ENCODE measurements at regions not wholly inside any gene's neighbourhood (a gene's known extent, or its start where the extent isn't known, plus 50 kb on each side); places are given as distances from the start of the nearest gene placed in this dataset.

DNA sequence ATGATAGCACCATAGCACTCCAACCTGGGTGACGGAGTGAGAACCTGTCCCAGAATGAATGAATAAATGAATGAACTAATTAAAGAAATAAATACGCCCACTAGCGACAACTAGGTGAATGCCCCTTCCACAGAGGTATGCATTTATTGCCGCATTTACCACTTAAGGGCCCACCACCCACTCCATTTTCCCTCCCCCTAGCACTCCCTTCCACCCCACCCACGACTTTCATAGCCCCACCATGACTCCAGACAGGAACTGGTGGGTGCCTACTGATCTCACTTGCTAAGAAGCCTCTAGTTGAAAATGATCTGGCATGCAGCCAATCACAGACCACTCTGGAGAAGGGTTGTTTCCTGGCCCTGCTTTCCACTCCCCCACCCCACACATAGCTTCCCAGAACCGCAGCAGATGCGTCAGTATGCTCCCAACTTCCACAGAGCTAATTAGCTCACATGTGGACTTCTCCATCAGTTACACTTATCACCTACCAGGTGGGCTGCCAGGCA lies 167.6 kb downstream of the WT1 start:
- no peak for DNase-seq (ENCODE audit: low spot score)
- Histone ChIP-seq H3K27me3 (no peaks in the 10 kb centered on the region), H3K4me1 (no peaks in the 10 kb centered on the region), H3K36me3 (no peaks in the 10 kb centered on the region), H3K27ac (no peak overlapping the region), H3K9me3 (no peaks in the 10 kb centered on the region), H3K4me3 (no peak overlapping the region)
- TF ChIP-seq, protein P1, sequence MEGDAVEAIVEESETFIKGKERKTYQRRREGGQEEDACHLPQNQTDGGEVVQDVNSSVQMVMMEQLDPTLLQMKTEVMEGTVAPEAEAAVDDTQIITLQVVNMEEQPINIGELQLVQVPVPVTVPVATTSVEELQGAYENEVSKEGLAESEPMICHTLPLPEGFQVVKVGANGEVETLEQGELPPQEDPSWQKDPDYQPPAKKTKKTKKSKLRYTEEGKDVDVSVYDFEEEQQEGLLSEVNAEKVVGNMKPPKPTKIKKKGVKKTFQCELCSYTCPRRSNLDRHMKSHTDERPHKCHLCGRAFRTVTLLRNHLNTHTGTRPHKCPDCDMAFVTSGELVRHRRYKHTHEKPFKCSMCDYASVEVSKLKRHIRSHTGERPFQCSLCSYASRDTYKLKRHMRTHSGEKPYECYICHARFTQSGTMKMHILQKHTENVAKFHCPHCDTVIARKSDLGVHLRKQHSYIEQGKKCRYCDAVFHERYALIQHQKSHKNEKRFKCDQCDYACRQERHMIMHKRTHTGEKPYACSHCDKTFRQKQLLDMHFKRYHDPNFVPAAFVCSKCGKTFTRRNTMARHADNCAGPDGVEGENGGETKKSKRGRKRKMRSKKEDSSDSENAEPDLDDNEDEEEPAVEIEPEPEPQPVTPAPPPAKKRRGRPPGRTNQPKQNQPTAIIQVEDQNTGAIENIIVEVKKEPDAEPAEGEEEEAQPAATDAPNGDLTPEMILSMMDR (IDR thresholded peaks at IDR 0.05): no peak

DNA sequence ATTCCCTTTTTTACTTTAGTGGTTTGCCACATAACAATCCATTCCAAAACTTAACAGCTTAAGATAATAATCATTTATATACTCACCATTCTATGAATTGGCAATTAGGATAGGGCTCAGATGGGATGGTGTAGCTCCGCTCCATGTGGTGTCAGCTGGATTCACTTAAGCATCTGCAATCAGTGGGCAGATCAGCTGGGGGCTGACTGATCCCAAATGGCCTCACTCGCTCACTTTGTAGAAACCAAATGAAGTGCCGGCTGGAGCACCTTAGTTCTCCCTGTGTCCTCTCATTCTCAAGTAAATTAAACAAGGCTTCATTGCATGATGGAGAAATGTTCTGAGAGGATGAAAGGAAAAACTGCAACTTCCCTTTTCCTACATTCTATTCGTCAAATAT lies 161.4 kb downstream of the WT1 start:
- Histone ChIP-seq H3K27ac (no peak overlapping the region), H3K4me1 (no peaks in the 10 kb centered on the region), H3K4me3 (no peak overlapping the region), H3K9me3 (no peaks in the 10 kb centered on the region), H3K27me3 (no peaks in the 10 kb centered on the region), H3K36me3 (no peaks in the 10 kb centered on the region)
- TF ChIP-seq, protein P1 (IDR thresholded peaks at IDR 0.05): no peak
- no peak for DNase-seq (ENCODE audit: low spot score)

DNA sequence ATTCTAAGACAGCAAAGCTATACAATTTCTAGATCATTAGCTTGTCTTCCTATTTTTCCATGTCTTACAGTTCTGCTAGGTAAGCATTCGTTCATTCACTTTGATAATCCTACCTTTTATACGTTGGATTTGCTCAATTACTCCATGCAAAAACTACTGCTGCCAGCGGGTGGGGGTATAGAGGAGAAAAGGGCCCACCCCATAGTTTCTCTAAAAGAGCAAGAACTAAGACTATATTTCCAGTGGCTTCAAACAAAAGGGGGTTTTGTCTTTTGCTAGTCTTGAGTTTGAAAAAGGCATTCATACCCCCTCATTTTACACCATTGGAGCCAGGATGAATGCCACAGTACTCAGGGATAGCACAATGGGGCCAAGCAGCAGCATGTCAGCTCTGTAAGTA lies 155.7 kb downstream of the WT1 start:
- H3K4me3 ChIP-seq: no peak overlapping the region
- peaks cover 0 to 10% of the 10 kb centered on the region in 2 donors for H3K9me3 ChIP-seq
- H3K36me3 ChIP-seq: no peaks in the 10 kb centered on the region
- DNase-seq (ENCODE audit: low spot score): no peak
- H3K27me3 ChIP-seq: no peaks in the 10 kb centered on the region
- H3K4me1 ChIP-seq: no peaks in the 10 kb centered on the region
- no peak overlapping the region for H3K27ac ChIP-seq
- TF ChIP-seq, protein P1 (IDR thresholded peaks at IDR 0.05): no peak

DNA sequence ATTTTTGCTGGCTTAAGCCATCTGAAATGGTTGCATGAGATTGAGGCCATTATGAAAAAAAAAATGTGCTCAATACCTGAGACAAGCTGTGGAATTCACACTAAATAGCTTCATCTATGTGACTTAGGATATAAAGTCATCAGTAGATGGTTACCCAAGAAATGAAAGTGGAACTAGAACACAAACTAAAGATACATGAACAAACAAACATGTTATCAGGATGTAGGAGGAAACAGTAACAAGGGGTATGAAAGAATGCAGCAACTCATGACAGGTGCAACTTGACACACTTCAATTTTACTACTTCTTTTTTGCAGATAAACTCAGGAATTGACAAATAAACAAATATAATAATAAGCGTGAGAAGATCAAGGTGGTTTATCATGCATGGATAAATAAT lies 155.0 kb downstream of the WT1 start:
- Histone ChIP-seq H3K27ac (no peak overlapping the region), H3K27me3 (no peaks in the 10 kb centered on the region), H3K4me3 (no peak overlapping the region), H3K36me3 (no peaks in the 10 kb centered on the region), H3K9me3 (peaks cover 0 to 10% of the 10 kb centered on the region in 2 donors), H3K4me1 (no peaks in the 10 kb centered on the region)
- TF ChIP-seq, protein P1 (IDR thresholded peaks at IDR 0.05): no peak
- DNase-seq (ENCODE audit: low spot score): no peak

DNA sequence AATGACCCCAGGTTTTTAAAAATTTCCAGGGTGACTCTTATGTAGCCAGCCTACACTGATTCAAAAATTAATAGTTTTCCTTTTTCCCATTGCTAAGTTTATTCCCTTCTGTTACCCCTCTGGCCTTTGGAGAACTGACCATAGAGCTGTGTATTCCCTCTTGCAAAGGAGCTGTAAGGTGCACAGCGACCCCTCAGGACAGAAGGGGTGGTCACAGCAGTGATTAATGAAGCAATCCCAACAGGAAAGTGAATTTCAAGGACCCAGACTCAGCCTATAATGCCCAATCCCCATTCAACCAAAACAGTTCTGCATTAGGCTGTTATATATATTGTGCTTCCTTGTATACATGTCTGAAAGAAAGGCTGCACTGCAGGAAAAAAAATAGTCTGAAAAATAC lies 147.1 kb downstream of the WT1 start:
- no peak for DNase-seq (ENCODE audit: low spot score)
- Histone ChIP-seq H3K9me3 (peaks cover 0 to 7% of the 10 kb centered on the region in 2 donors), H3K36me3 (no peaks in the 10 kb centered on the region), H3K27ac (no peak overlapping the region), H3K4me3 (no peak overlapping the region), H3K4me1 (no peaks in the 10 kb centered on the region), H3K27me3 (no peaks in the 10 kb centered on the region)
- TF ChIP-seq, protein P1 (IDR thresholded peaks at IDR 0.05): no peak

DNA sequence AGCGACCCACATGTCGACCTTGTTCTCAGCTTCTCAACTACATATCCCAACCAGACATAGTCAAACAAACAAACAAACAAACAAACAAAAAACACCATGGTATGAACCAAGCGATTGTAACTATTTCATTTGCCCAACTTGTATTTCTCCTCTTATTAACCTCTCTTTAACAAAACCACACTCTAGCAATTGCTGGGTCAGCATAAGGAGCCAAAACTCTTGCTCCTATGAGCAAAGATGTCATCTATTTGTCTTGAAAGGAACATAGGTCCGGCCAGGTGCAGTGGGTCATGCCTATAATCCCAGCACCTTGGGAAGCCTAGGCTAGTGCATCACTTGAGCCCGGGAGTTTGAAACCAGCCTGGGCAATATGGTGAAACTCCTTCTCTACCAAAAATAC lies 145.6 kb downstream of the WT1 start:
- no peaks in the 10 kb centered on the region for H3K36me3 ChIP-seq
- TF ChIP-seq, protein P1 (IDR thresholded peaks at IDR 0.05): no peak
- no peaks in the 10 kb centered on the region for H3K4me1 ChIP-seq
- no peak for DNase-seq (ENCODE audit: low spot score)
- H3K4me3 ChIP-seq: no peak overlapping the region
- no peaks in the 10 kb centered on the region for H3K27me3 ChIP-seq
- no peak overlapping the region for H3K27ac ChIP-seq
- H3K9me3 ChIP-seq: peaks cover 0 to 6% of the 10 kb centered on the region in 2 donors
